GM19328 (cell line): ENCODE measurements at regions not wholly inside any gene's neighbourhood (a gene's known extent, or its start where the extent isn't known, plus 50 kb on each side); places are given as distances from the start of the nearest gene placed in this dataset.

Experiments
- ATAC-seq: cut with Tn5 transposase; IDR thresholded peaks from one replicate; pipeline ENCODE4 v1.9.1; 2021; ENCODE audit warnings: mild to moderate bottlenecking, moderate library complexity; ENCODE audit not compliant: unreplicated experiment

- no peak for ATAC-seq
These were observed 88.3 kb upstream of the TAF1B start for GRCh38 chr2:9755008-9755407.

GRCh38 chr2:9755638-9756037, 87.6 kb upstream of the TAF1B start:
- ATAC-seq: no peak

- no peak for ATAC-seq
These were observed 86.5 kb upstream of the TAF1B start for GRCh38 chr2:9756692-9757250.

GRCh38 chr2:9757501-9758264, 85.6 kb upstream of the TAF1B start:
- no peak for ATAC-seq

GRCh38 chr2:9758741-9759140, 84.5 kb upstream of the TAF1B start:
- ATAC-seq: no peak

- ATAC-seq: no peak
These were observed 83.0 kb upstream of the TAF1B start for GRCh38 chr2:9760069-9760901.

- ATAC-seq: no peak
These were observed 82.4 kb upstream of the TAF1B start for GRCh38 chr2:9760902-9761228.

GRCh38 chr2:9761577-9761976, 81.7 kb upstream of the TAF1B start:
- no peak for ATAC-seq

- no peak for ATAC-seq
These were observed 81.1 kb upstream of the TAF1B start for GRCh38 chr2:9762164-9762563.

- ATAC-seq: no peak
These were observed 80.3 kb upstream of the TAF1B start for GRCh38 chr2:9762941-9763340.

GRCh38 chr2:9763356-9764152, 79.7 kb upstream of the TAF1B start:
- no peak for ATAC-seq

- no peak for ATAC-seq
These were observed 79.0 kb upstream of the TAF1B start for GRCh38 chr2:9764153-9764778.

GRCh38 chr2:9765611-9766531, 77.4 kb upstream of the TAF1B start:
- ATAC-seq: no peak

GRCh38 chr2:9767656-9768281, 75.5 kb upstream of the TAF1B start:
- ATAC-seq: no peak

GRCh38 chr2:9768388-9768787, 74.9 kb upstream of the TAF1B start:
- ATAC-seq: no peak

- no peak for ATAC-seq
These were observed 73.9 kb upstream of the TAF1B start for GRCh38 chr2:9769171-9770005.

- no peak for ATAC-seq
These were observed 73.3 kb upstream of the TAF1B start for GRCh38 chr2:9770006-9770307.

GRCh38 chr2:9770308-9771100, 72.8 kb upstream of the TAF1B start:
- no peak for ATAC-seq
